ENCODE measurements at regions not wholly inside any gene's neighbourhood (a gene's known extent, or its start where the extent isn't known, plus 50 kb on each side); places are given as distances from the start of the nearest gene placed in this dataset.

DNA sequence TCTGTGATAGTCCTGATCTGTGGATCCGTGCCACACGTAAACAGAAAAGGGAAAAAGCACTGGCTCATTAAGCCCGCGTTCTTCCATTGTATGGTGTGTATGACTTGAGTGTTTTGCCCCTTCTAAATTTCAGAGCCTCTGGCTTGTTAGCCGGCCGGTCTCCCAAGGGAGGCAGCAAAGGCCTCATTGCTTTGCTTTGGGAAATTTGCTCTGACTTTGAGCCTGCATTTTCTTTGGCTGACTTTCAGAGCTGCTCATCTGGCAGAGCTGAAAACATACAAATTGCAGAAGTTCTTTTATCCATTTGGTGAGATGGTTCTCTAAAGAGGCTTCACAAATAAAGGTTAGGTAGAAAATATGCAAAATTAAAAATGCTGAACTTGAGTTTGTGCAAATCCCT, 123.0 kb downstream of the UTRN start:
- TF ChIP-seq, protein P1, sequence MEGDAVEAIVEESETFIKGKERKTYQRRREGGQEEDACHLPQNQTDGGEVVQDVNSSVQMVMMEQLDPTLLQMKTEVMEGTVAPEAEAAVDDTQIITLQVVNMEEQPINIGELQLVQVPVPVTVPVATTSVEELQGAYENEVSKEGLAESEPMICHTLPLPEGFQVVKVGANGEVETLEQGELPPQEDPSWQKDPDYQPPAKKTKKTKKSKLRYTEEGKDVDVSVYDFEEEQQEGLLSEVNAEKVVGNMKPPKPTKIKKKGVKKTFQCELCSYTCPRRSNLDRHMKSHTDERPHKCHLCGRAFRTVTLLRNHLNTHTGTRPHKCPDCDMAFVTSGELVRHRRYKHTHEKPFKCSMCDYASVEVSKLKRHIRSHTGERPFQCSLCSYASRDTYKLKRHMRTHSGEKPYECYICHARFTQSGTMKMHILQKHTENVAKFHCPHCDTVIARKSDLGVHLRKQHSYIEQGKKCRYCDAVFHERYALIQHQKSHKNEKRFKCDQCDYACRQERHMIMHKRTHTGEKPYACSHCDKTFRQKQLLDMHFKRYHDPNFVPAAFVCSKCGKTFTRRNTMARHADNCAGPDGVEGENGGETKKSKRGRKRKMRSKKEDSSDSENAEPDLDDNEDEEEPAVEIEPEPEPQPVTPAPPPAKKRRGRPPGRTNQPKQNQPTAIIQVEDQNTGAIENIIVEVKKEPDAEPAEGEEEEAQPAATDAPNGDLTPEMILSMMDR (CRISPR knock-in tag; IDR thresholded peaks at IDR 0.05): no peak
- TF ChIP-seq ZNF878 (CRISPR knock-in tag; IDR thresholded peaks at IDR 0.05) (no peak), ETS1 (CRISPR knock-in tag; IDR thresholded peaks at IDR 0.05) (no peak), POLR2AphosphoS5 (IDR thresholded peaks at IDR 0.05; ENCODE audit: low read depth, low read length) (no peak), CAMTA2 (CRISPR knock-in tag; IDR thresholded peaks at IDR 0.05; ENCODE audit: borderline replicate concordance) (no peak), NFRKB (IDR thresholded peaks at IDR 0.05) (no peak), SRSF4 (IDR thresholded peaks at IDR 0.05; ENCODE audit: low read depth, low read length, poor library complexity, severe bottlenecking) (no peak)
- TF ChIP-seq, protein P2, sequence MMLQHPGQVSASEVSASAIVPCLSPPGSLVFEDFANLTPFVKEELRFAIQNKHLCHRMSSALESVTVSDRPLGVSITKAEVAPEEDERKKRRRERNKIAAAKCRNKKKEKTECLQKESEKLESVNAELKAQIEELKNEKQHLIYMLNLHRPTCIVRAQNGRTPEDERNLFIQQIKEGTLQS (CRISPR knock-in tag; IDR thresholded peaks at IDR 0.05): no peak

Measured in HepG2 (cell line).